K562 (cell line): ENCODE measurements at regions not wholly inside any gene's neighbourhood (a gene's known extent, or its start where the extent isn't known, plus 50 kb on each side); places are given as distances from the start of the nearest gene placed in this dataset.
"Not testable (repeated sequence)": the region's sequence is repeated elsewhere in the genome, so short reads cannot be mapped to it uniquely, and the experiment has no call there.

Source experiments
- ATAC-seq: fragments of 200-7000 bp; cut with Tn5 transposase; 3 replicates; pipeline ENCODE4 v1.9.1; 2020; ENCODE audit warnings: moderate library complexity
- BruUV-seq: library from RNA; stranded (reverse); fragments of 400-500 nt; replicated peaks from 2 replicates; lab custom pipeline; 2021; lab: Mats Ljungman, UMichigan
- CTCF ChIA-PET: fragments of 300-600 bp; formaldehyde crosslinking; extraction: SDS; loops from one replicate; lab custom pipeline; 2021; ENCODE audit warnings: low intra/inter-chr PET ratio; lab: Yijun Ruan, JAX
- POLR2A ChIA-PET: fragments of 300-600, 350-650 bp; sonication (Branson Sonifier 250); formaldehyde crosslinking; extraction: SDS; loops from one replicate; lab custom pipeline; 2021; ENCODE audit warnings: antibody characterized with exemption, inconsistent platforms; lab: Yijun Ruan, JAX
- DNase-seq, 4 experiments: peaks; one replicate each; pipeline versions ENCODE4 v3.0.0 to v3.0.0-alpha.2; 2011 to 2018; ENCODE audit warnings: low spot score in 3 of 4, mixed read lengths in 3 of 4; ENCODE audit errors: extremely low read depth in 1 of 4
- FAIRE-seq: peaks from 2 replicates; lab custom pipeline; 2011; peaks lifted over from hg19 to GRCh38; lab: Jason Lieb, UNC
- H2AFZ ChIP-seq: 2 replicates; pipeline ENCODE4 v1.6.0; 2011; ENCODE audit warnings: low read depth, low read length, control low read depth, inconsistent platforms
- H3K27ac ChIP-seq: fragments of 200-600 bp; 3 replicates; pipeline ENCODE4 v1.8.0; 2011; ENCODE audit warnings: low read depth, mild to moderate bottlenecking, control low read depth, inconsistent platforms, low read length, moderate library complexity, mixed read lengths; ENCODE audit errors: extremely low read depth
- H3K27me3 ChIP-seq, 2 experiments: fragments of 300-600 bp in 1 of 2; 2 replicates in 1 of 2; 3 replicates in 1 of 2; pipeline versions ENCODE4 v1.6.0 to v1.8.0; 2011; ENCODE audit warnings: inconsistent platforms in 2 of 2, low read length in 2 of 2, mild to moderate bottlenecking in 1 of 2, mixed read lengths in 1 of 2, moderate library complexity in 1 of 2; ENCODE audit not compliant: control insufficient read depth in 2 of 2, insufficient read depth in 2 of 2
- H3K36me3 ChIP-seq: fragments of 300-600 bp; 3 replicates; pipeline ENCODE4 v1.8.0; 2011; ENCODE audit warnings: mild to moderate bottlenecking, low read length, inconsistent platforms; ENCODE audit not compliant: control insufficient read depth, insufficient read depth
- H3K4me1 ChIP-seq, 2 experiments: fragments of 200-600 bp in 1 of 2; replicated peaks in 1 of 2; 2 replicates in 1 of 2; 3 replicates in 1 of 2; pipeline versions ENCODE4 v1.5.1 to v1.8.0; 2011; ENCODE audit warnings: inconsistent platforms in 2 of 2, low read length in 2 of 2, mild to moderate bottlenecking in 1 of 2, mixed read lengths in 1 of 2, moderate library complexity in 1 of 2; ENCODE audit not compliant: control insufficient read depth in 2 of 2, insufficient read depth in 2 of 2
- H3K4me2 ChIP-seq: 2 replicates; pipeline ENCODE4 v1.6.1; 2011; ENCODE audit warnings: low read length, control low read depth, inconsistent platforms, mixed read lengths; ENCODE audit not compliant: insufficient read depth
- H3K4me3 ChIP-seq: fragments of 200-600 bp; sonication (generic), shearing (Covaris generic); 2 replicates; pipeline ENCODE4 v1.5.1; 2016; ENCODE audit warnings: control low read depth, inconsistent platforms
- H3K79me2 ChIP-seq: fragments of 200-600 bp; 3 replicates; pipeline ENCODE4 v1.8.0; 2011; ENCODE audit warnings: low read length, inconsistent platforms; ENCODE audit not compliant: control insufficient read depth, insufficient read depth
- H3K9ac ChIP-seq, 2 experiments: 2 replicates each; pipeline versions ENCODE4 v1.6.0 to v1.6.1; 2011; ENCODE audit warnings: low read depth in 2 of 2, low read length in 2 of 2, control low read depth in 1 of 2, inconsistent platforms in 1 of 2, mild to moderate bottlenecking in 1 of 2, mixed read lengths in 1 of 2; ENCODE audit not compliant: insufficient read depth in 1 of 2
- H3K9me1 ChIP-seq: one replicate; pipeline ENCODE4 v1.6.0; 2011; ENCODE audit warnings: inconsistent platforms, mild to moderate bottlenecking, low read length, moderate library complexity; ENCODE audit not compliant: control insufficient read depth, insufficient read depth
- H3K9me3 ChIP-seq: replicated peaks from 2 replicates; pipeline ENCODE4 v1.5.1; 2011; ENCODE audit warnings: low read depth, low read length, inconsistent platforms; ENCODE audit not compliant: control insufficient read depth, insufficient read depth
- H4K20me1 ChIP-seq: replicated peaks from 2 replicates; pipeline ENCODE4 v1.6.1; 2011; ENCODE audit warnings: low read length, inconsistent platforms, mixed read lengths; ENCODE audit not compliant: control insufficient read depth, insufficient read depth
- ATF1 ChIP-seq, 2 experiments: fragments of 450-650 bp in 1 of 2; IDR thresholded peaks; 2 replicates each; pipeline ENCODE4 v1.6.1; 2016; ENCODE audit warnings: missing compliant biosample characterization in 1 of 2, missing genetic modification characterization in 1 of 2
- C11orf30 ChIP-seq: fragments of 450-650 bp; IDR thresholded peaks from 2 replicates; pipeline ENCODE4 v1.6.1; 2016; ENCODE audit warnings: low read depth, mild to moderate bottlenecking
- CREB1 ChIP-seq, 2 experiments: sonication (generic) in 1 of 2; formaldehyde crosslinking in 1 of 2; IDR thresholded peaks; 2 replicates each; pipeline versions ENCODE4 v1.6.1 to v1.8.0; 2012 to 2022; ENCODE audit warnings: inconsistent platforms in 1 of 2, mild to moderate bottlenecking in 1 of 2, missing genetic modification reagents in 1 of 2, moderate library complexity in 1 of 2
- EP300 ChIP-seq: IDR thresholded peaks from 2 replicates; pipeline ENCODE4 v1.6.1; 2012; ENCODE audit warnings: low read length, improper control_type of control experiment
- FIP1L1 ChIP-seq: fragments of 200-400 bp; formaldehyde crosslinking; IDR thresholded peaks from 2 replicates; pipeline ENCODE4 v1.6.1; 2018; ENCODE audit warnings: mild to moderate bottlenecking, low read depth, low read length; ENCODE audit not compliant: poor library complexity, severe bottlenecking
- HMGN3 ChIP-seq: IDR thresholded peaks from 2 replicates; pipeline ENCODE4 v1.6.1; 2011; ENCODE audit warnings: borderline replicate concordance, low read depth, mild to moderate bottlenecking, mixed read lengths, low read length; ENCODE audit not compliant: insufficient read length; ENCODE audit errors: extremely low read depth
- JUN ChIP-seq, 2 experiments: sonication (generic) in 1 of 2; formaldehyde crosslinking in 1 of 2; IDR thresholded peaks; 2 replicates each; pipeline versions ENCODE4 v1.6.1 to v1.8.0; 2012 to 2022; ENCODE audit warnings: borderline replicate concordance in 2 of 2, mild to moderate bottlenecking in 2 of 2, improper control_type of control experiment in 1 of 2, low read depth in 1 of 2, low read length in 1 of 2, missing genetic modification reagents in 1 of 2
- KAT7 ChIP-seq: sonication (generic); formaldehyde crosslinking; IDR thresholded peaks from 2 replicates; pipeline ENCODE4 v1.8.0; 2022; ENCODE audit warnings: missing genetic modification reagents, mild to moderate bottlenecking, borderline replicate concordance
- MTA3 ChIP-seq: fragments of 450-650 bp; formaldehyde crosslinking; IDR thresholded peaks from 2 replicates; pipeline ENCODE4 v1.6.1; 2017; ENCODE audit warnings: mild to moderate bottlenecking, borderline replicate concordance
- NFE2 ChIP-seq: IDR thresholded peaks from 2 replicates; pipeline ENCODE4 v1.6.1; 2014; ENCODE audit warnings: antibody characterized with exemption, low read depth
- NR2C2 ChIP-seq, 2 experiments: fragments of 200-800 bp in 1 of 2; sonication (Bioruptor generic) in 1 of 2; sonication (generic) in 1 of 2; formaldehyde crosslinking in 1 of 2; IDR thresholded peaks; 2 replicates each; pipeline versions ENCODE4 v1.6.1 to v1.8.0; 2016 to 2022; ENCODE audit warnings: mild to moderate bottlenecking in 1 of 2, missing compliant biosample characterization in 1 of 2, missing genetic modification characterization in 1 of 2, missing genetic modification reagents in 1 of 2
- PML ChIP-seq: IDR thresholded peaks from 2 replicates; pipeline ENCODE4 v1.6.1; 2012; ENCODE audit warnings: low read length, inconsistent platforms
- POLR2AphosphoS5 ChIP-seq: IDR thresholded peaks from 2 replicates; pipeline ENCODE4 v1.6.1; 2011; ENCODE audit warnings: mild to moderate bottlenecking, low read depth, low read length, moderate library complexity; ENCODE audit not compliant: control insufficient read depth, insufficient read depth
- POLR2G ChIP-seq: fragments of 200-400 bp; formaldehyde crosslinking; IDR thresholded peaks from 2 replicates; pipeline ENCODE4 v1.6.1; 2017; ENCODE audit warnings: low read depth, mild to moderate bottlenecking, antibody characterized with exemption, low read length, moderate library complexity
- SP1 ChIP-seq: sonication (generic); formaldehyde crosslinking; IDR thresholded peaks from 2 replicates; pipeline ENCODE4 v1.8.1; 2022; ENCODE audit warnings: mild to moderate bottlenecking, missing genetic modification reagents
- YY1 ChIP-seq, 3 experiments: IDR thresholded peaks; 2 replicates each; pipeline ENCODE4 v1.6.1; 2011; ENCODE audit warnings: low read length in 2 of 3, mild to moderate bottlenecking in 2 of 3, moderate library complexity in 2 of 3, borderline replicate concordance in 1 of 3, control low read depth in 1 of 3, low read depth in 1 of 3; ENCODE audit not compliant: insufficient read depth in 3 of 3, insufficient replicate concordance in 2 of 3, control insufficient read depth in 1 of 3, insufficient read length in 1 of 3; ENCODE audit errors: extremely low read depth in 1 of 3
- ZNF639 ChIP-seq, 2 experiments: fragments of 200-800 bp in 1 of 2; sonication (Bioruptor generic) in 1 of 2; sonication (generic) in 1 of 2; formaldehyde crosslinking in 1 of 2; IDR thresholded peaks in 1 of 2; conservative IDR thresholded peaks in 1 of 2; 2 replicates each; pipeline versions ENCODE4 v1.5.0 to v1.6.1; 2016 to 2020; ENCODE audit warnings: missing compliant biosample characterization in 1 of 2, missing genetic modification characterization in 1 of 2, missing genetic modification reagents in 1 of 2
- WGBS: fragments of 100-300 bp; shearing (Covaris generic); methylation state at CpG from one replicate; pipeline ENCODE4 v1.1.6; 2016; ENCODE audit warnings: low coverage, mixed read lengths; ENCODE audit not compliant: insufficient coverage; ENCODE audit errors: missing lambda C conversion rate; 5-methylcytosine and 5-hydroxymethylcytosine counted together
- in situ Hi-C: fragments of 300-500 bp; cut with MboI; formaldehyde crosslinking; loops from 4 replicates; pipeline ENCODE4 v1.15.0; 2018; ENCODE audit warnings: inconsistent platforms, mixed read lengths
- intact Hi-C: fragments of 100-400 bp; cut with micrococcal nuclease; formaldehyde crosslinking; loops from 2 replicates; pipeline ENCODE4 v1.14.2; 2022

GRCh38 chr1:223992456-223993246, 121.3 kb upstream of the FBXO28 start:
- BruUV-seq; in situ Hi-C loops; CTCF ChIA-PET; H3K9me1 ChIP-seq; H4K20me1 ChIP-seq; H3K4me1 ChIP-seq; H3K27me3 ChIP-seq; H3K36me3 ChIP-seq; H3K9me3 ChIP-seq; TF ChIP-seq JUN (CRISPR knock-in tag; IDR thresholded peaks at IDR 0.05; ENCODE audit: borderline replicate concordance); NR2C2 (CRISPR knock-in tag; IDR thresholded peaks at IDR 0.05): not testable (repeated sequence)
- ATAC-seq (peak; percentile 100), DNase-seq (peak; percentile 93 to 100 (median 94)), FAIRE-seq (peak; percentile 89)
- peaks cover 17% of the 10 kb centered on the region; the same call in 2 of the 3 replicates for H3K79me2 ChIP-seq
- POLR2A ChIA-PET: interaction anchor here (1.6 kb wide), 1 partner anchor 75 kb away, joined by 3 read pairs; no protein-coding TSS in a partner anchor
- peak overlapping the region; percentile 62 for H3K4me3 ChIP-seq
- intact Hi-C loops: loop anchor here (5.0 kb wide), 1 partner anchor 175 kb away; no protein-coding TSS in a partner anchor
- H3K9ac ChIP-seq: peak overlapping the region; percentile 75 to 93; a peak in 3 of 4 replicates
- H2AFZ ChIP-seq: peak overlapping the region; percentile 85
- 1% methylated on average over 50 of the region's 70 CpGs for WGBS
- peak overlapping the region; percentile 89 for H3K27ac ChIP-seq
- H3K4me2 ChIP-seq: peak overlapping the region; percentile 71; the same call in 1 of the 2 replicates
- 0 out of 2 replicates have a peak, but pooled peaks have one; percentile 79 for TF ChIP-seq MTA3
- peak in 2 of 3 experiments; percentile 69 to 76 for TF ChIP-seq YY1 (IDR thresholded peaks at IDR 0.05; ENCODE audit: borderline replicate concordance in 1 of 3, control insufficient read depth in 1 of 3, extremely low read depth in 1 of 3, insufficient read depth in 3 of 3, insufficient read length in 1 of 3, insufficient replicate concordance in 2 of 3, low read depth in 1 of 3, low read length in 2 of 3)
- peak; percentile 85 for TF ChIP-seq POLR2G
- peak; percentile 45; the same call in 1 of the 2 replicates for TF ChIP-seq PML
- TF ChIP-seq ATF1 (CRISPR knock-in tag; IDR thresholded peaks at IDR 0.05): peak; percentile 98
- peak; percentile 98 for TF ChIP-seq ATF1 (tag; IDR thresholded peaks at IDR 0.05)
- TF ChIP-seq JUN (IDR thresholded peaks at IDR 0.05; ENCODE audit: borderline replicate concordance, low read depth, low read length): peak; percentile 49; the same call in 1 of the 2 replicates
- TF ChIP-seq EP300: peak; percentile 22; the same call in 1 of the 2 replicates
- peak; percentile 96 for TF ChIP-seq CREB1 (IDR thresholded peaks at IDR 0.05)
- peak; percentile 96 for TF ChIP-seq CREB1 (CRISPR knock-in tag; IDR thresholded peaks at IDR 0.05)
- TF ChIP-seq POLR2AphosphoS5: peak; percentile 82
- TF ChIP-seq HMGN3: peak; percentile 60
- TF ChIP-seq NR2C2 (tag; IDR thresholded peaks at IDR 0.05): peak; percentile 25; the same call in 1 of the 2 replicates
- TF ChIP-seq SP1 (CRISPR knock-in tag): peak; percentile 98
- TF ChIP-seq ZNF639 (CRISPR knock-in tag; conservative IDR thresholded peaks at IDR 0.05 in 1 of 2, IDR thresholded peaks at IDR 0.05 in 1 of 2): peak in 1 of 2 experiments; percentile 87; a peak in 2 of 4 replicates
- 0 out of 2 replicates have a peak, but pooled peaks have one; percentile 45 for TF ChIP-seq KAT7
- peak; percentile 90 for TF ChIP-seq C11orf30
- TF ChIP-seq FIP1L1: peak; percentile 37
- TF ChIP-seq NFE2: peak; percentile 64; the same call in 1 of the 2 replicates
